GM12872 (cell line): ENCODE measurements at regions not wholly inside any gene's neighbourhood (a gene's known extent, or its start where the extent isn't known, plus 50 kb on each side); places are given as distances from the start of the nearest gene placed in this dataset.

Experiments
- CTCF ChIP-seq: IDR thresholded peaks from 3 replicates; pipeline ENCODE4 v1.5.1; 2011; ENCODE audit warnings: low read depth, mild to moderate bottlenecking, low read length, moderate library complexity; ENCODE audit not compliant: insufficient read depth

GRCh38 chr15:79166311-79166955 is 75.9 kb upstream of the RASGRF1 start:
- no peak for TF ChIP-seq CTCF

- TF ChIP-seq CTCF, result no peak
These were observed 73.9 kb upstream of the RASGRF1 start for GRCh38 chr15:79164465-79164864.

- TF ChIP-seq CTCF, result no peak
These were observed 73.5 kb upstream of the RASGRF1 start for GRCh38 chr15:79164043-79164442.

- TF ChIP-seq CTCF, result no peak
These were observed 72.8 kb upstream of the RASGRF1 start for GRCh38 chr15:79163395-79163794.

- no peak for TF ChIP-seq CTCF
These were observed 71.4 kb upstream of the RASGRF1 start for GRCh38 chr15:79161837-79162508.

GRCh38 chr15:79160211-79160610 is 69.6 kb upstream of the RASGRF1 start:
- no peak for TF ChIP-seq CTCF

- no peak for TF ChIP-seq CTCF
These were observed 67.3 kb upstream of the RASGRF1 start for GRCh38 chr15:79157631-79158592.
